ENCODE measurements at regions not wholly inside any gene's neighbourhood (a gene's known extent, or its start where the extent isn't known, plus 50 kb on each side); places are given as distances from the start of the nearest gene placed in this dataset.

DNA sequence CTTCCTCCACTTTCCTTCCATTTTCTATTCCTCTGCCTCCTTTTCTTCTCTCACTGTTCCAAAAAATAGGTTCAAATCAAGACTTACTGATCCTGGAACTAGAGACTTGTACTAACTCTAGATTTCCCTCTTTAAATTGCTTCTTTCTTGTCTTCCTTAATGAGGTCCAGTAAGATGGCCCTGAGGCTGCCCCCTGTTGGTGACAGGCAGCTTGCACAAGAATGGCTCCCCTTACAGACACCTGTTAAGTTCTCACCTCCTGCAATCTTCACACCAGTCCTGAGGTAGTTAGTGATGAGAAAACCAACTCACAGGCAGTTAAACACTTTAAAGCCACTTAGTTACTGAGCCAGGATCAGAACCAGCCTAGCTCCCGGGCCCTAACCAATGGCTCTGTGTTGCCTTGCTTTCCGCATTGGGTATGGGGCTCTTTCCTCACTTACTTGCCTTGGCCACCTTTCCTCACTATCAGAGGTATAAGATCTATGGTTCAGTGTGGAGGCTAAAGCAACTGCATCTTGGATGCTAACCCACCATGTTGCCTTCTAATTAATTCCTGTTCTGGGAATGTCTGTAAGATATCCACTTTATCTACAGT is 130.6 kb downstream of the AKAIN1 start:
- no peak overlapping the region for H3K27ac ChIP-seq (ENCODE audit: low read length in 2 of 2)
- no peak overlapping the region for H2AFZ ChIP-seq (ENCODE audit: insufficient read depth, low read depth, low read length, poor library complexity, severe bottlenecking)
- DNase-seq (no peak), ATAC-seq (ENCODE audit: low read depth) (no peak)
- H3K9ac ChIP-seq (ENCODE audit: low read length): no peak overlapping the region
- no peaks in the 10 kb centered on the region for H3K36me3 ChIP-seq (replicated peaks in 1 of 2; ENCODE audit: control extremely low read depth in 1 of 2, control insufficient read depth in 1 of 2, extremely low read depth in 1 of 2, insufficient read depth in 2 of 2, low read length in 1 of 2)
- POLR2A ChIA-PET: no interaction called here
- H3K4me1 ChIP-seq (ENCODE audit: control insufficient read depth in 2 of 2, insufficient read depth in 2 of 2, low read length in 2 of 2): no peaks in the 10 kb centered on the region
- Mint-ChIP-seq H3K4me3 (no peak overlapping the region), H3K27me3 (no peaks in the 10 kb centered on the region), H3K4me1 (no peaks in the 10 kb centered on the region), H3K9me3 (ENCODE audit: insufficient read depth) (no peaks in the 10 kb centered on the region), H3K27ac (no peak overlapping the region)
- H3K4me2 ChIP-seq (replicated peaks; ENCODE audit: low read depth, low read length, poor library complexity, severe bottlenecking): no peak overlapping the region
- no peaks in the 10 kb centered on the region for H3K9me3 ChIP-seq (ENCODE audit: control extremely low read depth in 1 of 3, control insufficient read depth in 2 of 3, insufficient read depth in 1 of 3, low read length in 2 of 3)
- intact Hi-C loops (cut with micrococcal nuclease): no loop called here
- WGBS (ENCODE audit: insufficient coverage): no CpG with 5 or more reads among the region's 2 CpGs
- H4K20me1 ChIP-seq (ENCODE audit: control insufficient read depth, insufficient read depth, low read length, poor library complexity, severe bottlenecking): no peaks in the 10 kb centered on the region
- CTCF ChIA-PET: no interaction called here
- TF ChIP-seq EZH2 (IDR thresholded peaks at IDR 0.05; ENCODE audit: borderline replicate concordance, insufficient read depth, low read depth, low read length, poor library complexity, severe bottlenecking): no peak
- TF ChIP-seq, protein P1, sequence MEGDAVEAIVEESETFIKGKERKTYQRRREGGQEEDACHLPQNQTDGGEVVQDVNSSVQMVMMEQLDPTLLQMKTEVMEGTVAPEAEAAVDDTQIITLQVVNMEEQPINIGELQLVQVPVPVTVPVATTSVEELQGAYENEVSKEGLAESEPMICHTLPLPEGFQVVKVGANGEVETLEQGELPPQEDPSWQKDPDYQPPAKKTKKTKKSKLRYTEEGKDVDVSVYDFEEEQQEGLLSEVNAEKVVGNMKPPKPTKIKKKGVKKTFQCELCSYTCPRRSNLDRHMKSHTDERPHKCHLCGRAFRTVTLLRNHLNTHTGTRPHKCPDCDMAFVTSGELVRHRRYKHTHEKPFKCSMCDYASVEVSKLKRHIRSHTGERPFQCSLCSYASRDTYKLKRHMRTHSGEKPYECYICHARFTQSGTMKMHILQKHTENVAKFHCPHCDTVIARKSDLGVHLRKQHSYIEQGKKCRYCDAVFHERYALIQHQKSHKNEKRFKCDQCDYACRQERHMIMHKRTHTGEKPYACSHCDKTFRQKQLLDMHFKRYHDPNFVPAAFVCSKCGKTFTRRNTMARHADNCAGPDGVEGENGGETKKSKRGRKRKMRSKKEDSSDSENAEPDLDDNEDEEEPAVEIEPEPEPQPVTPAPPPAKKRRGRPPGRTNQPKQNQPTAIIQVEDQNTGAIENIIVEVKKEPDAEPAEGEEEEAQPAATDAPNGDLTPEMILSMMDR (IDR thresholded peaks at IDR 0.05): peak; percentile 21
- H3K79me2 ChIP-seq (ENCODE audit: control insufficient read depth, insufficient read depth, low read length): no peaks in the 10 kb centered on the region
- peaks cover 0 to 4% (median 0%) of the 10 kb centered on the region in 4 experiments for H3K27me3 ChIP-seq (replicated peaks in 1 of 4; ENCODE audit: control extremely low read depth in 1 of 4, control insufficient read depth in 3 of 4, insufficient read depth in 4 of 4, low read length in 3 of 4)
- no peak overlapping the region for H3K4me3 ChIP-seq (ENCODE audit: control extremely low read depth in 1 of 5, extremely low read depth in 1 of 5, insufficient read depth in 1 of 5, low read depth in 2 of 5, low read length in 4 of 5)

DNA sequence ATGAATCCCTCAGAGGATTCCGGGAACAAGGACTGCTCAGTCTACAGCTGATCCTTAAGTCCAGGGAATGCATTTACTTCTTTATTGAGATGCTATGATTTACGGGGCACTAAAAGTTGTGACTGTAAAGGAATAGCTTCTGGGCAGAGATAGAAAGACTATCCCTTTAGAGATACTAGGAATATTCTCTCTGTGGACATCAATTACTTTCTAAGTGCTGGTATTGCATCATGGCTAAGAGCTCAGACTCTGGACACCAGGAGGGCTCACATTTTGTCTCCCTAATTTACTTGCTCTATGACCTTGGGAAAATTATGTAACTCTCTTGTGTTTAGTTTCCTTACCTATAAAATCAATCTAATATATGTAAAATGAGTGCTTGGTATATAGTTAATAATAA is 131.4 kb downstream of the AKAIN1 start:
- peaks cover 5% of the 10 kb centered on the region for H3K27me3 Mint-ChIP-seq
- intact Hi-C loops (cut with micrococcal nuclease): no loop called here
- ATAC-seq (ENCODE audit: low read depth) (no peak), DNase-seq (no peak)
- Histone ChIP-seq H3K9me3 (ENCODE audit: control extremely low read depth in 1 of 3, control insufficient read depth in 2 of 3, insufficient read depth in 1 of 3, low read length in 2 of 3) (no peaks in the 10 kb centered on the region), H3K4me1 (ENCODE audit: control insufficient read depth in 2 of 2, insufficient read depth in 2 of 2, low read length in 2 of 2) (no peaks in the 10 kb centered on the region), H2AFZ (ENCODE audit: insufficient read depth, low read depth, low read length, poor library complexity, severe bottlenecking) (no peak overlapping the region), H3K4me3 (ENCODE audit: control extremely low read depth in 1 of 5, extremely low read depth in 1 of 5, insufficient read depth in 1 of 5, low read depth in 2 of 5, low read length in 4 of 5) (no peak overlapping the region), H3K27ac (ENCODE audit: low read length in 2 of 2) (no peak overlapping the region), H3K79me2 (ENCODE audit: control insufficient read depth, insufficient read depth, low read length) (no peaks in the 10 kb centered on the region), H3K36me3 (replicated peaks in 1 of 2; ENCODE audit: control extremely low read depth in 1 of 2, control insufficient read depth in 1 of 2, extremely low read depth in 1 of 2, insufficient read depth in 2 of 2, low read length in 1 of 2) (no peaks in the 10 kb centered on the region), H4K20me1 (ENCODE audit: control insufficient read depth, insufficient read depth, low read length, poor library complexity, severe bottlenecking) (no peaks in the 10 kb centered on the region), H3K9ac (ENCODE audit: low read length) (no peak overlapping the region), H3K4me2 (replicated peaks; ENCODE audit: low read depth, low read length, poor library complexity, severe bottlenecking) (no peak overlapping the region), H3K27me3 (replicated peaks in 1 of 4; ENCODE audit: control extremely low read depth in 1 of 4, control insufficient read depth in 3 of 4, insufficient read depth in 4 of 4, low read length in 3 of 4) (peaks cover 0 to 4% (median 0%) of the 10 kb centered on the region in 4 experiments)
- no peak overlapping the region for H3K4me3 Mint-ChIP-seq
- H3K27ac Mint-ChIP-seq: no peak overlapping the region
- ChIA-PET CTCF (interaction anchor here (0.8 kb wide), 1 partner anchor 12 kb away, joined by 3 read pairs; no protein-coding TSS in a partner anchor), POLR2A (no interaction called here)
- TF ChIP-seq, protein P1 (IDR thresholded peaks at IDR 0.05): no peak
- no peak for TF ChIP-seq EZH2 (IDR thresholded peaks at IDR 0.05; ENCODE audit: borderline replicate concordance, insufficient read depth, low read depth, low read length, poor library complexity, severe bottlenecking)
- H3K4me1 Mint-ChIP-seq: no peaks in the 10 kb centered on the region
- WGBS (ENCODE audit: insufficient coverage): no CpG with 5 or more reads among the region's 2 CpGs
- no peaks in the 10 kb centered on the region for H3K9me3 Mint-ChIP-seq (ENCODE audit: insufficient read depth)

All from B cell (primary cell).